Ovary (tissue), 3 donors: ENCODE measurements at regions not wholly inside any gene's neighbourhood (a gene's known extent, or its start where the extent isn't known, plus 50 kb on each side); places are given as distances from the start of the nearest gene placed in this dataset.

Source experiments
- EP300 ChIP-seq: sonication (generic); formaldehyde crosslinking; IDR thresholded peaks from one replicate; pipeline ENCODE4 v1.6.1; 2017; ENCODE audit warnings: antibody characterized with exemption
- POLR2A ChIP-seq: fragments of 450-650 bp; IDR thresholded peaks from one replicate; pipeline ENCODE4 v1.6.1; 2017; ENCODE audit warnings: antibody characterized with exemption, mild to moderate bottlenecking, moderate library complexity
- TF ChIP-seq, protein P1 (sequence below), 3 donors: fragments of 450-650 bp in 2 of 3; fragments of 200-600 bp in 1 of 3; IDR thresholded peaks; one replicate each; pipeline versions ENCODE4 v1.5.1 to v1.8.0; 2016 to 2022; ENCODE audit warnings: antibody characterized with exemption in 3 of 3, mild to moderate bottlenecking in 1 of 3
- donor health status: DM: no; HTN: no; CAD: no.

DNA sequence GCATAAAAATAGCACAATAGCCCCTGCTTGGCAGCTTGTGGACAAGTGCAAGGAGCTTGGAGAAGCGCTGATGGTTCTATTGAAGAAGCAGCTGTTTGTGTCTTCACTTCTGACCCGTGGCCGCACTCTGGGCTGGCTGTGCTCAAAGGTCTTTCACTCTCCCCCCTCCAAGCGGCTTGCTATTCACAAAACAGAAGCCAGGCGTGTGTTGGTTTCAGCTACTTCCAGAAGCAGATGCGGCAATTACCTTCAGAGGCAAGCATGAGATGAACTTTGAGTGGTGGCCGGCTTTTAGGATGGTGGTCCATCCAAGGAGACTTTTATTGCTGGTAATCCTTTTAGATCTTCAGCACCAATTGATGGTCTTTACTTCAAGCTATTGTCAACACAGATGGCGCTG lies 188.5 kb upstream of the ARGLU1 start:
- TF ChIP-seq, protein P1, sequence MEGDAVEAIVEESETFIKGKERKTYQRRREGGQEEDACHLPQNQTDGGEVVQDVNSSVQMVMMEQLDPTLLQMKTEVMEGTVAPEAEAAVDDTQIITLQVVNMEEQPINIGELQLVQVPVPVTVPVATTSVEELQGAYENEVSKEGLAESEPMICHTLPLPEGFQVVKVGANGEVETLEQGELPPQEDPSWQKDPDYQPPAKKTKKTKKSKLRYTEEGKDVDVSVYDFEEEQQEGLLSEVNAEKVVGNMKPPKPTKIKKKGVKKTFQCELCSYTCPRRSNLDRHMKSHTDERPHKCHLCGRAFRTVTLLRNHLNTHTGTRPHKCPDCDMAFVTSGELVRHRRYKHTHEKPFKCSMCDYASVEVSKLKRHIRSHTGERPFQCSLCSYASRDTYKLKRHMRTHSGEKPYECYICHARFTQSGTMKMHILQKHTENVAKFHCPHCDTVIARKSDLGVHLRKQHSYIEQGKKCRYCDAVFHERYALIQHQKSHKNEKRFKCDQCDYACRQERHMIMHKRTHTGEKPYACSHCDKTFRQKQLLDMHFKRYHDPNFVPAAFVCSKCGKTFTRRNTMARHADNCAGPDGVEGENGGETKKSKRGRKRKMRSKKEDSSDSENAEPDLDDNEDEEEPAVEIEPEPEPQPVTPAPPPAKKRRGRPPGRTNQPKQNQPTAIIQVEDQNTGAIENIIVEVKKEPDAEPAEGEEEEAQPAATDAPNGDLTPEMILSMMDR (IDR thresholded peaks at IDR 0.05): no peak
- TF ChIP-seq POLR2A (no peak), EP300 (no peak)
